ENCODE measurements at regions not wholly inside any gene's neighbourhood (a gene's known extent, or its start where the extent isn't known, plus 50 kb on each side); places are given as distances from the start of the nearest gene placed in this dataset.

DNA sequence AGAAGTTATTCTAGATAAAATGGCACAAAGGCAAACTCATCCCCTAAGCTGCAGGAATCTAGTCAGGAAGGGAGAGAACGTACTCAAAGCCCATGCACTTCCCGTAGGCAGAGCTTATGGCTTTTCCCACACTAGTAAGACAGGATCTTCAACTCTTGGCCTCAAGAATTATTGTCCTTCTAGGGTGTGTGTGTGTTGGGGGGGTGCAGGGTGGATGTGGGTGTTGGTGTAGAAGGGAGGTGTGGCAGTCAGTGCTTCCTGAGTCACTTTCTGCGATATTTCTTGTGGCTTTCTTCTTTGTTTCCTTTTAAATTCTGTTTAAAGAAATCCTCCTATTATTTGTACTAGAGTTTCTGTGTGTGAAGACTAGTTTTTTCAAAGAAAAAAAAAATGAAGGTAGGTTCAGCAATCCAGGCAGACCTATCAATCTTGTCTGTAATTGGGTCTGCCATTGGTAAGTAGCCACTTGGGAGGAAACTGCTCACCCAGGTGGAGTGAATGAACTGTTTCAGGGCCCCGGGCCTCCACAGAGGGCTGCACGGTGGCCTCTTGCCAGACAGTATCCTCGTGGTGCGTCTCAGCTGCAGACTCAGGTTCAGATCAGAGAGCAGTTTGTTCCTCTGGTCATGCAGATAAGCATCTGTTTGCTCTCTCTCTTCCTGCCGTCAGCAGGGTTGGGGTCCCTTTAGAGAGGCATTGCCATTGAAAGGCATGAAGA lies 131.9 kb downstream of the NPR3 start:
- no peaks in the 10 kb centered on the region for H3K36me3 ChIP-seq
- no peak overlapping the region for H3K4me3 ChIP-seq
- WGBS, 2 donors, result 19 to 33% methylated on average over 7 to 8 of the region's 8 CpGs
- peak; percentile 21 to 68 for ATAC-seq (ENCODE audit: low FRiP score in 2 of 2)
- DNase-seq, result peak; percentile 20 to 31
- TF ChIP-seq EP300 (IDR thresholded peaks at IDR 0.05) (no peak), POLR2AphosphoS5 (IDR thresholded peaks at IDR 0.05) (peak; percentile 25 to 45)
- H3K27ac ChIP-seq, result peak overlapping the region in 2 of 4 donors; percentile 31 to 61
- H3K9me3 ChIP-seq, result no peaks in the 10 kb centered on the region
- H3K4me1 ChIP-seq, result peaks cover 0 to 16% (median 7%) of the 10 kb centered on the region in 4 donors
- H3K27me3 ChIP-seq, result no peaks in the 10 kb centered on the region

- Histone ChIP-seq H3K4me1 (peaks cover 0 to 16% (median 7%) of the 10 kb centered on the region in 4 donors), H3K27me3 (no peaks in the 10 kb centered on the region), H3K36me3 (no peaks in the 10 kb centered on the region), H3K4me3 (no peak overlapping the region), H3K27ac (peak overlapping the region in 2 of 4 donors; percentile 31 to 61), H3K9me3 (no peaks in the 10 kb centered on the region)
- no peak for ATAC-seq (ENCODE audit: low FRiP score in 2 of 2)
- WGBS, 2 donors, result 46 to 59% methylated on average over 3 of the region's 3 CpGs
- DNase-seq, result no peak
- TF ChIP-seq, protein P1, sequence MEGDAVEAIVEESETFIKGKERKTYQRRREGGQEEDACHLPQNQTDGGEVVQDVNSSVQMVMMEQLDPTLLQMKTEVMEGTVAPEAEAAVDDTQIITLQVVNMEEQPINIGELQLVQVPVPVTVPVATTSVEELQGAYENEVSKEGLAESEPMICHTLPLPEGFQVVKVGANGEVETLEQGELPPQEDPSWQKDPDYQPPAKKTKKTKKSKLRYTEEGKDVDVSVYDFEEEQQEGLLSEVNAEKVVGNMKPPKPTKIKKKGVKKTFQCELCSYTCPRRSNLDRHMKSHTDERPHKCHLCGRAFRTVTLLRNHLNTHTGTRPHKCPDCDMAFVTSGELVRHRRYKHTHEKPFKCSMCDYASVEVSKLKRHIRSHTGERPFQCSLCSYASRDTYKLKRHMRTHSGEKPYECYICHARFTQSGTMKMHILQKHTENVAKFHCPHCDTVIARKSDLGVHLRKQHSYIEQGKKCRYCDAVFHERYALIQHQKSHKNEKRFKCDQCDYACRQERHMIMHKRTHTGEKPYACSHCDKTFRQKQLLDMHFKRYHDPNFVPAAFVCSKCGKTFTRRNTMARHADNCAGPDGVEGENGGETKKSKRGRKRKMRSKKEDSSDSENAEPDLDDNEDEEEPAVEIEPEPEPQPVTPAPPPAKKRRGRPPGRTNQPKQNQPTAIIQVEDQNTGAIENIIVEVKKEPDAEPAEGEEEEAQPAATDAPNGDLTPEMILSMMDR (IDR thresholded peaks at IDR 0.05), result no peak
- TF ChIP-seq POLR2A (IDR thresholded peaks at IDR 0.05) (no peak), POLR2AphosphoS5 (IDR thresholded peaks at IDR 0.05) (peak in 1 of 2 donors; percentile 37)
These were observed 132.4 kb downstream of the NPR3 start for GRCh38 chr5:32843531-32843895.

GRCh38 chr5:32845171-32845570 lies 134.1 kb downstream of the NPR3 start:
- Histone ChIP-seq H3K36me3 (no peaks in the 10 kb centered on the region), H3K27me3 (no peaks in the 10 kb centered on the region), H3K9me3 (no peaks in the 10 kb centered on the region), H3K4me1 (peaks cover 0 to 16% (median 7%) of the 10 kb centered on the region in 4 donors), H3K27ac (no peak overlapping the region), H3K4me3 (no peak overlapping the region)
- WGBS, 2 donors, result 75 to 79% methylated on average over 3 of the region's 3 CpGs
- DNase-seq (no peak), ATAC-seq (ENCODE audit: low FRiP score in 2 of 2) (no peak)
- no peak for TF ChIP-seq POLR2AphosphoS5 (IDR thresholded peaks at IDR 0.05)
- no peak for TF ChIP-seq POLR2A (IDR thresholded peaks at IDR 0.05)
- TF ChIP-seq, protein P1 (IDR thresholded peaks at IDR 0.05), result no peak
- no peak for TF ChIP-seq EP300 (IDR thresholded peaks at IDR 0.05)

DNA sequence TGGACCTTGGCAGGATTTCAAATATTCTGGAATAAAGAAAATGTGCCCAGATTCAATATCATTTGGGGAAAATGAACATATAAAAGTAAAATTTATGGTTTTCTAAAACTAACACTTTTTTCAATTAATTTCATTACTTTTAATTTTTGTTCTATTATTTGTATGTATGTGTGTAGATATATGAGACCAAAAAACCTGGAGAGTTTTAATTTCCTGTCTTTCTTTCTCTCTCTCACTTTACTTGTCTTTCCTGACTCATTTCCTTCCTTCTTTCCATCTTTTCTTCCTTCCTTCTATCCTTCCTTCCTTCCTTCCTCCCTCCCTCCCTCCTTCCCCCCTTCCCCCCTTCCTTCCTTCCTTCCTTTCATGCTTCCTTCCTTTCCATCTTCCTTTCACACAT lies 137.0 kb downstream of the NPR3 start:
- no peaks in the 10 kb centered on the region for H3K9me3 ChIP-seq
- H3K4me1 ChIP-seq, result peaks cover 0 to 10% (median 5%) of the 10 kb centered on the region in 4 donors
- H3K27ac ChIP-seq, result no peak overlapping the region
- DNase-seq (no peak), ATAC-seq (ENCODE audit: low FRiP score in 2 of 2) (no peak)
- TF ChIP-seq POLR2AphosphoS5 (IDR thresholded peaks at IDR 0.05) (no peak), POLR2A (IDR thresholded peaks at IDR 0.05) (no peak), EP300 (IDR thresholded peaks at IDR 0.05) (no peak)
- TF ChIP-seq, protein P1 (IDR thresholded peaks at IDR 0.05), result no peak
- H3K27me3 ChIP-seq, result no peaks in the 10 kb centered on the region
- H3K36me3 ChIP-seq, result no peaks in the 10 kb centered on the region
- H3K4me3 ChIP-seq, result no peak overlapping the region

- H3K36me3 ChIP-seq, result no peaks in the 10 kb centered on the region
- H3K27ac ChIP-seq, result no peak overlapping the region
- no peak overlapping the region for H3K4me3 ChIP-seq
- ATAC-seq (ENCODE audit: low FRiP score in 2 of 2) (no peak), DNase-seq (no peak)
- H3K9me3 ChIP-seq, result no peaks in the 10 kb centered on the region
- TF ChIP-seq, protein P1 (IDR thresholded peaks at IDR 0.05), result no peak
- no peak for TF ChIP-seq POLR2A (IDR thresholded peaks at IDR 0.05)
- no peak for TF ChIP-seq EP300 (IDR thresholded peaks at IDR 0.05)
- no peak for TF ChIP-seq POLR2AphosphoS5 (IDR thresholded peaks at IDR 0.05)
- no peaks in the 10 kb centered on the region for H3K27me3 ChIP-seq
- WGBS, 2 donors, result 53 to 62% methylated on average over 3 of the region's 3 CpGs
- peaks cover 0 to 8% (median 4%) of the 10 kb centered on the region in 4 donors for H3K4me1 ChIP-seq
These were observed 137.6 kb downstream of the NPR3 start for GRCh38 chr5:32848681-32849080.
